AG20443 (cell line): ENCODE measurements at regions not wholly inside any gene's neighbourhood (a gene's known extent, or its start where the extent isn't known, plus 50 kb on each side); places are given as distances from the start of the nearest gene placed in this dataset.

Experiments used
- DNase-seq: peaks from one replicate; pipeline ENCODE4 v3.0.0; 2012; ENCODE audit warnings: low spot score, mixed read lengths

DNA sequence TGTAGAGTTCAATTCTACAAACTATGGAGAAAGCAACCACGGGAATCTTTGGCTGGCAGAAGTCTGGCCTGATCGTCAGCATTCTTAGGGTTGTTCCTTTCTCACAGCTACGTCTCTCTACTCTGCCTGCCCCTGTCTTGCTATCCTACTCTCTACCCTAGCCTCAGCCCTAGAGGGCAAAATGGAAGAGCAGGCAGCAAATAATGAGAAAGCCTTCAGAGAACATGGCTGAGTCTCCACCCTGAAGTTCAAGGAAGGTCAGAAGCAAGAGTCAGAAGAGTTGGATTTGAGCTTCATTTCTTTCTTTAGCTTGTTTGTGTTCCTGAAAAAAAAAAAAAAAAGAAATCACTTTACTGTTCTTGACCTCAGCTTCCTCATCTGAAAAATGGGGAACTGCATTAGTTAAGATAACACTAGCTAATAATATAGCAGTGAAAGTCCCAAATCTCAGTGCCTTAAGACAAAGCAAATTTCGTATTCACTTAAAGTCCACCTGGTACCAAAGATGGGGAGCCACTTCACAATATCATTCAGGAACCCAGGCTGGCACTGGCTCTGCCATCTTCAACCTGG is 50.2 kb upstream of the CCND2 start:
- no peak for DNase-seq

DNA sequence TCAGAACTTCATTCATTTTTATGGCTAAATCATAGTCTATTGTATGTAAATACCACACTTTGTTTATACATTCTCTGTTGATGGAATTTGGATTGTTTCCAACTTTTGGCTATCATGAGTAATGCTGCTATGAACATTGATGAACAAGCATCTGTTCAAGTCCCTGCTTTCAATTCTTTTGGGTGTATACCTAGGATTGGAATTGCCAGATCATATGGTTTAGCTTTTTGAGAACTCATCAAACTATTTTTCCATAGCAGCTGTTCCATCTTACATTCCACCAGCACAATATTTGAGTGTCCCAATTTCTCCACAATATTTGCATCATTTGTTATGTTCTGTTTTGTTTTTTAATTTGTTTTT is 52.3 kb upstream of the CCND2 start:
- DNase-seq, result no peak

DNA sequence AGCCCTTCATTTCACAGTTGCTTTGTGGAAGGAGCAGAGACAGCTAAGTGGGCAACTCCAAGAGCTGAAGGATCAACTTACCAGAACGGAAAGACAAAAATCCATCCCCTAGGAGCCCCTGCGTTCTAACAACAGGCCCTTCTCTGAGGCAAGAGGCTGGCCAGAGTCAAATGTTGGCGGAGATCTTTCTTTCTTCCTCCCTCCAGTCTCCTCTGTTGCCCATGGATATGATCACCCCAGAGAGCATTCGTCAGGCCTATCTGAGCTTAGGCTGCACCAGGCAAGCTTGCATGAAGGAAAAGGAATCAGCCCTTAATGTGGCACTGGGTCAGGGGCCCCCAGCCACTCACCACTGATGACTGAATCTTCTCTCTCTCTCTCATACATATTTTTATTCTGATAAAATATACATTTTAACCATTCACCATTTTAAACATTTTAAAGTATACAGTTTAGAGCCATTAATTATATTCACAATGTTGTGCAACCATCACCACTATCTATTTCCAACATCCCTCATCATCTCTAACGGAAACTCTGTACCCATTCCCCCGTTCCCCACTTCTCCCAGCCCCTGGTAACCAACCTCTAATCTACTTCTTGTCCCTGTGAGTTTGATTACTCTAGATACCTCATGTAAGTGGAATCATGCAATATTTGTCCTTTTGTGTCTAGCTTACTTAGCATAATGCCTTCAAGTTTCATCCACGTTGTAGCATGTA is 52.9 kb upstream of the CCND2 start:
- no peak for DNase-seq

DNA sequence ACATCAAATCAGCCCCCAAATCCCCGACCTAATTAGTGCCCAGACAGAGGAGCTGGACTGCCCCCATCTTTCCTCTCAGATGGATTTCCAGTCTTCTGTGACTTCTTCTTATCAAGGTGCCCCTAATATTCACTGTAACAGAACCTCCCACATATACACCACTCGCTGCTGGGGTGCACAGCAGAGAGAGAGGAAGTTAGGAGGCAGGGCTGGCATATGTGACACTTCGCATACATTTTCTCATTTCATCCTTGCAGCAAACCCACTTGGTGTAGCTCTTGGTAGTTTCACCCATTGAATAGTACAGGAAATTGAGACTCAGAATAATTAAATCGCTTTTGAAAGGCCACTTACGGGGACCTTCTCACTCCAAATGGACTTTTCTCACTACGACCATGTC is 56.5 kb upstream of the CCND2 start:
- no peak for DNase-seq

DNA sequence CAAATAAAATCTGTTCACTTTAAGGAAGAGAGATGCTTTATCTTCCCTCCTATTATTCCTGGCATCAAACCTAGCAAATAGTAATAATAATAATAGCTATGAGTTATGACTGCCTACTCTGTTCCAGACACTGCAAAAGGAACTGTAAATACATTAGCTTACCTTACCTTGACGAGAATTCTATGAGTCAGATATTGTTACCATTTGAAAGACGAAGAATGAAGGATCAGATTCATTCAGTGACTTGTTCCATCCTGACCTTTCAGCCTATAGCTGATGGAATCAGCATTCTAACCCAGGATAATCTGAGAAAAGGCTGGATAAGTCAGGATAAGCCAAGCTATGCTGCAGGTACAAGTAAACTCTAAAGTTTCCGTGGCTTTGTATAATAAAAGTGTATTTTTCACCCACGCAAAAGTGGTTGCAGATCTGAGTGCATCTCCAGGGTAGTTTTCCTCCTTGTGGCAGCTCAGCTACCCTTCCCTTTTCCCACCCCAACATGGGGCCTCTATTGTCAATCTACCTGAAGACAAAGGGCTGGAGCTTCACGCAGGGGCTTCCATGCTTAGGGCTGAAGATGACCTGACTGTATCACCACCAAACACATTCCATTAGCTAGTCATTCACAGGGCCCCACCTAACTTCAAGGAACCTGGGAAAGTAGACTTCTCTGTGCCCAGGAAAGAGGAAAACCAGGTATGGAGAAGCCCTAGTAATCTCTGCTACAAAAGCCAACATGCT is 57.2 kb upstream of the CCND2 start:
- DNase-seq, result no peak

DNA sequence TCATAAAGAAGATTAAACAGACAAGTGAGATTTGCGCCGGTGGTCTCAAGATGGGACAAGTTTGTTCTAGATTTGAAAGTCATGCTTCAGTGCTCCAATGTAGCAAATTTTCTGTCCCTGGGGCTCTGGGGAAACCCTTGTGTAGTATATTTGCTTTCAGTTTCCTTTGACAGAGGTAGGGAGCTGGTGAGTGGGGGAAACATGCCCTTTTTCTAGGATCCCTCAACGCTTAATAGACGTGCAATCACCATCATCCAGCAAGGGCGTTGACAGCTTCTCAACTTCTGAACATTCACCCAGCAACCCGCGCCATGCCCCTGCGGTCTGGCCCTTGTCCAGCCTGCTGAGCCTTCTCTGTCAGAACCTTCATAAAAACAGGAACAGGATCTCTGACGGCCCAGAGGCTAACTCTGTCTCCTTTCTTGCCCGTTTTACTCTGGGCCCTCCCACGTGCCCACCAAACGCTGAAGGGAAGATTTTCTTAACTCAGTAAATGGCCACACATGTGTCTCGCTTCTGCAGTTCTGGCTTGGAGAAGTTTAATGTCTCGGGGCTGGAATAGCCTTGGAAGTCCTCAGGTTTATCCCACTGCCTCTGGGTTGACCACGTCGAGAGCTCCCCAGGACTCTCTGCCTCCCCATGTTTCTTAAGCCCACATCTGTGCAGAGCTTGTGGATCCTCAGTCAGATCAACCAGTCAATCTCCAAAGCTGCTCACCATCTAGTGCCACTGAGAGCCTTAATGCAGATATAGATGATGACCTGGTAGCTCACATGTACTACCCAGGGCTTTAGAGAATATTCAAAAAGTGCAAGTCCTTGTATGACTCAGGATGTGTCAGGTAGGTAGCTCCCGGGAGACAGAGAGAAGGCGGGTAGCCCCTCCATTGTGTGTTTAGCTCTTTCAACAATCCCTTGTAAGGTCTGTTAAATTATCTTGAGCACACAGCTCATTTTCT is 58.1 kb upstream of the CCND2 start:
- no peak for DNase-seq

DNA sequence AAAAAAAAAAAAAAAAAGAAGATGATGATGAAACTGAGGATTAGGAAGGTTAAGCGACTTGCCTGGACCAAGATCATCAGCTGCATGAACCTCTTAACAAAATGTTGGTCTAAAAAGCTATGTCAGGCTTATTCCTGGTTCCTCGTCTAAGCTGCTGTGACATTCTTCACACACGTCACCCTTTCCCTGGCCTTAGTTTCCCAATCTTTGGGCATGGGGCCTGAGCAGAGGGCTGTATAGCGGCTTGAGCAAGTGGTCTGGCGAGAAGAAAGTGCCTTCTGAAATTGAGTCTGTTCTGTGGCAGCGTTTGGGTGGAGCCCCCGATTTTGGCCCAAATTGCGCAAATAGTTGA is 58.7 kb upstream of the CCND2 start:
- DNase-seq, result no peak

DNA sequence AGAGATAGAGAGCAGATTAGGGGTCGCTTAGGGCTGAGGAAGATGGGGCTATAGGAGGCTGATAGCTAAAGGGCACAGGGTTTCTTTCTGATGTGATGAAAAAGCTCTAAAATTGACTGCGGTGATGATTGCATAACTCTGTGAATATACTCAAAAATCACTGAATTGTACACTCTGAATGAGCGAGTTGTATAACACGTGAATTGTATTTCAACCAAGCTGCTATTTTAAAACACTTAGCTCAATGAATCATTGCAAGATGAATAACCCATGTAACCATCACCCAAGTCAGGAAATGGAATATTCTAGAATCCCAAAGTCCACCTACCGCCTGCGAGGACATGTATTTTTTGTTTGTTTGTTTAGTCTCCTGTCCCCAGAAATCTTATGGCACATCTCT is 60.1 kb upstream of the CCND2 start:
- no peak for DNase-seq

DNA sequence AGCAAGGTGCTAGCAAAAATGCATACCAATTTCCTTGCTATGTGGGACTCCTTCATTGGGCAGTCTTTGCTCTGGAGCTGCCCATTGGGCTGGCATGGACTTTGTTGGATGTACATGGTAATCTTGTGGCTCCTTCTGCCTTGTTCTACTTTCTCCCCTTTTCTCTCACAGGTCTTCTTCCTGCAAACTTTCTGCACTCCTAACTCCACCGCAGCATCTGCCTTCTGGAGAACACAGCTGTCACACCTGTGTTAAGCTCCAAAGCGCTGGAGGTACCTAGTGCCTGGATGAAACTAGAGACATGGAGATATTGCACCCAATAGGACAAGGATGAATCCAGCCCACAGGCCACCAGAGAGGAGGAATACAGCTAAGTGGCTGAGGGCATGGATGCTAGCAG is 60.7 kb upstream of the CCND2 start:
- DNase-seq, result no peak

DNA sequence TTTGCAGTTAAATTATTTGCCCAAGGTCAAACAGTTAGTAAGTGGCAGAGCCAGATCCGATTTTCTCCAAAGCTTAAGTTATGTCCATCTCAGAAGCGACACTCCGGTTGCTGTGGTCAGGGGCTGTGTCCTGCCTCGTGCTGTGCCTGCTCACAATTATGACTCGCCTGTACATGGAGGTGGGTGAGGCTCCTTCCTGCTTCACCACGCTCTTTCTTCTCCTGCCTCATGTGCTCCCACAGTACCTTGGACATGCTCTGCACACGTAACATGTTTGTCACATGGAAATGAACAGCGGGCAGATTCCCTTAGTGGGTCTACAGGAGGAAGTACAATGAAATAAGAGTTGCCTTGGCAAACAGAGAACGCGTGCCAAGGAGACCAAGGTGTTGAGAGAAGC is 62.2 kb upstream of the CCND2 start:
- DNase-seq, result no peak

DNA sequence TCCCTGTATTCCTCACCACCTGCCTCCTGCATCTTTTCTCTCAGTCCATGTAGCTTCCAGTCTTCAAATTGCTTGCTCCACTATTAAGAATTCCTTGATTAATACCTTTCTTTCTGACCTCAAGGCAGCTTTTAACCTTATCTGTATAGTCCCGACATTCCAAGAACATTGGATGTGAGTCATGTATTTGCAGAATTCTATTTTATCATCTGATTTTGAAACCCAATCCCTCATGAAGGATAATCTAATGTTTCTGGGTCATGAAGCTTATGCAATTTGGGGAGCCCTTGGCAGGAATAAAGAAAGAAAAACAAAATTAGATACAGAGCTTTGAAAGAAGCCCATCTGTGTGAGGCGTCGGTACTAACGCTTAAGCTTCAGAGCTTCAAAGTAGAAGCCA is 63.4 kb upstream of the CCND2 start:
- no peak for DNase-seq

DNA sequence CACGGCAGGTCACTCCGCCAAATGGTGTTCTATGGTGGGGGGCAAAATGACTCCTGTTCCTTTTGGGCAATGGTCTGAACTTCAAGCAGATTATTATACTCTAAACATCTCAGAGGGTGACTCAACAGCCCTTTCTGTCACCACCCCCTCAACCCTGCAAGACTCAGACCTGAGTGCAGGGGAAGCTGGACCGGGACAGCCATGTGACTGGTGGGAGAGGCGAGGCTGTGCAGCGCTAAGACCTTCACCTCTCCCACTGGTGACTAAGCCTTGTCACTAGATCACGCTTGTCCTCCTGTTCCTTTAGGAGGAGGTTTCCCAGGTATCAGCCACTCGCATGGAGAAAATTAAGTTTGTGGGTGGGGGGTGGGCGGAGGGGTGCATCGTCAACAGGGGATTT is 67.1 kb upstream of the CCND2 start:
- DNase-seq, result no peak

DNA sequence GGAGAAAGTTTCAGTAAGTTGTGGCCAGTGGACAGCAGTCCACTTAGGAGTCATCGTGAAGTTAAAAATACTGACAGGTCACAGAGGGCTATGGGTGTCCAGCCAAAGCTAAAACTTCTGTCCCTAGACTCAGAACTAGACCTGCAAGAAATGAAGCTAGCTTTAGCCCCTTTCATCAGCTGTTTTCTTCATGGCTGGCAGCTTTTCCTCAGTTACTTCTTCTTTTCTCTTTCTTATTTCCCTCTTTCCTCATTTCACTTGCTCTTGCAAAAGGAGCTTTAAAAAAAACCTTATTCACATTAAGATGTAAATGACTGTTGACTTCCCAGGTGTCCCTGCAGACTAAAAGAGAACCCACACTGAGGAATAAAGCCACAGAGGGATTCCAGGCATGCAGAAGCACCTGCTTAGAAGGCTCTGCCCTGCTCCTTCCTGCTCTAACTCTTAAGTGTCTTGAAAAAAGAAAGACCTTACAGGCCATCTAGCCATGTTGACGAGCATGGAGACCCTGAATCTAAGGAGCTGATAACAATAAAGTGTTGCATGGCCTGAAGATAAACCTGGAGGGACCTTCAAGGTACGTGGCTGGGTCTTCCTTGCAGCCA is 69.7 kb upstream of the CCND2 start:
- no peak for DNase-seq

DNA sequence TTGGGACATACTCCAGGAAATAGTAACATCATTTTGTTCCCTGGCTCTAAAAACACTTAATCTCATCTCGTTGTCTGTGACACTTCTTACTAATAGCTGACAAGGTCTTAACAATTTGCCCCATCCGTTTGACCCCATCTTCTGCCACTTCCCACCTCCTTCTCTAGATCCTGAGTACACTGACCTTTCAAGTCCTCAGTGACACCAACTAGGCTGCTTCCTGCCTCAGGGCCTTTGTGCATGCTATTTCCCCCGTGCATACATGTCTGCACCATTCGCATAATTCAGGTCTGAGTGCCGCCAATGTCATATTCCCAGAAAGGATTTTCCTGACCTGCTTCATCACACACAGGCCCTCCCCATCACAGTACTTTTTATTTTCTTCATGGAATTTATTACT is 70.6 kb upstream of the CCND2 start:
- no peak for DNase-seq

DNA sequence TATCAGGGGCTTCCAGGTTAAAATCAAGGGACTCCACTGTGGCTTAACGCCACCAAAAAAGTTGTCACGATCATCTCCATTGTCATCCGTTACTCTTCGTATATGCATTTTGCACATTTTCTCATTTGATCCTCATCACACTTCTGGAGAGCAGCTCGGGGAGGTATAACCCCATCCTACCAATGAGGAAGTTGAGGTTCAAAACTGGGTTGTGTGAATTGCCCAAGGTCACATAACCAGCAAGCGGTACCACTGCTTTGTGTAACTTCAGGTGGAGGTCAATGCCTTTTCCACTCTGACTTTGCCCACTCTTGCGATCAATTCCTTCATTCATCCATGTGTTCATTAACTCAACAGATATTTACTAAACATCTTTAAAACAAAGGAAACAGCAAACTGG is 71.1 kb upstream of the CCND2 start:
- no peak for DNase-seq

DNA sequence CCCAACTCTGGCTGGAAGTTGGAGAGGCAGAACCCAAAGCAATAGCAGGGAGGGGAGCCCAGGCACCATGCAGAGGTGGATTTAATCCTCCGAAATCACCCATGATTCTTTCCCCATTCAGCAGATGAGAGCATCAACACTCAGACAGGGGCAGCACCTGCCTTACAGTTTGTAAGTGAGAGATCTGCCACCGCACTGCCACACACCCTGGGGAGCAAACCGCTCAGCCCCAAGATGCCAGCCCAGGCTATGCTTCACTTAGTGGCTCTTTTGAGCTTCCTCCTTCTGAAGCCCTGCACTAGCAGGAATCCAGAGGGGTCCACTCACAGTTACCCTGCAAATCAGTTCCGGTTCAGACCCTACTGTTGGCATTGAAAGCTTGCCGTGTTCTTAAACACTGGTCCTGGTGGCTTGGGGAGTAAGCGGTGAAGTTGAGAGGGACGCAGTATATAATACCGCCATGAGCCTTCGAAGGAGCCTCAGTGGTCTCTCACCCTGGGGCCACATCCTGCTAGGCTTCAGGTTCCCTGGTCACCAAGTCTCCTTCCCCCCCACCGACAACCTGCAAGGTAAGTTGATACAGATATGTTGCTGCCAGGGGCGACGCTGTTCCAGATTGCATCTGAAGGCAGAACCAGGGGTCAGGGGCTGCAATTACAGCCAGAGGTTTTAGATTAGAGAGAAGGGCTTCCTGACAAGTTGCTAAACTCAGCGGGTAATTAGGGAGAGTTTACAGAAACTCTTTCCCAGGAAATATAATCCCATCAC is 72.0 kb upstream of the CCND2 start:
- DNase-seq, result no peak

DNA sequence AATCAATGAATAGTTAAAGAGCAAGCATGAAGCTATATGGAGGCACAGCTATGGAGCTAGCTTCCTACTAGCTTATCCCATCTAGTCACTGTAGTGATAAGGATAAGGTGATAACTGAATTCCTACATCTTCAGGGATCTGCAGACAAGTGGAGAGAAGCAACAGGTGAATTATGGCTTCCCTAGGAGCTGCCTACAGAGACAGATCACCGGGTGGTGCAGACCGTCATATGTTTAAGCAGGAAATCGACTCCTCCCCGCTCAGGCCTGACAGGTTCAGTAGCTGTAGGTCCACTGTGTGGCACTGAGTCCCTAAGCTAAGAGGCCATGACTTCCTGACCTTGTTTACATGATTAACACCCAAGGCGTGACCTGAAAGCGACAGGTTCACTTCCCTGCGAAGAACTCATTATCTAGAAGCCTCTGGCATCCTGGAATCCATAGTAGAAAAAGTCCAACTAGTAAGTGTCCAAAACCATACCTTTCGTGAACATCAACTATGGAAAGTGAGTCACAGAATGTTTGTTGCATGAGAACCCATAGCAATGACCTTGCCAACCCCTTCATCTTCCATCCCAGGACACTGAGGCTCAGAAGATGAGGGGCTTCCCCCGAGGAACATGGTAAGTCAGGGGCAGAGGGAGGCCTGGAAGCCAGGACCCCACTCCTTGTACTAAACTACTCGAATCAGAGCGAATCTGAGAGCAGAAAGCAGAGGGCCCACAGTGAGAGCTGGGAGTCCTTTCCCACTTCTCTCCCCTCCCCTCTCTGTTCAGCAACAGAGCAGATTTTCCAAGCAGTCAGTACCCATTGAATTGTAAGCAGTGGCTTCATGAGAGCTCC is 75.4 kb upstream of the CCND2 start:
- DNase-seq, result no peak

DNA sequence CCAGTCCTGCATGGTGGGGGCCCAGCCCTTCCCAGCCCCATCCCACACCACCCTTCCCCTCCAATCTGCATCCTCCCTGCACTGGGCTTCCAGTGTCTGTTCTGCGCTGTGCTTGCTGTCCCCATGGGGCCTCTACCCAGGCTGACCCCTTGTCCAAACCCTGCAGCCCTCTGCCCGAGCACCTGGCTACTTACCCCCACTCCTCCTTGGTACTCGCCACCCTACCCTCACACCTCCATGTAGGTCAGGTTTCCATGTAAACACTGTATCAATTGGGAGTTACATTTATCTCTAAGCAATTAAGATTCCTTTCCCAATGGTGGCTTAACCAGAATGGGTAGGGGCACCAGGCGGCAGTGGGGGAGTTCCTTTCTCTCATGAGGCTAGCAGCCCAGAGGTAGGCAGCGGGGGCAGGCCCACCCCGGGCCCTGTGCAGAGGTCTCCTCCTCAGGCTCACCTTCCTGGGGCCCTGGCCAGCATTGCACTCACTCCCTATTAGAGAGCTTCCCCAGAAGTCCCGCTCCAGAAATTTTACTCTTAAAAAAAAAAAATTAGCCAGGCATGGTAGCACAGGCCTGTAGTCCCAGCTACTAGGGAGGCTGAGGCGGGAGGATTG is 76.6 kb upstream of the CCND2 start:
- DNase-seq, result no peak

DNA sequence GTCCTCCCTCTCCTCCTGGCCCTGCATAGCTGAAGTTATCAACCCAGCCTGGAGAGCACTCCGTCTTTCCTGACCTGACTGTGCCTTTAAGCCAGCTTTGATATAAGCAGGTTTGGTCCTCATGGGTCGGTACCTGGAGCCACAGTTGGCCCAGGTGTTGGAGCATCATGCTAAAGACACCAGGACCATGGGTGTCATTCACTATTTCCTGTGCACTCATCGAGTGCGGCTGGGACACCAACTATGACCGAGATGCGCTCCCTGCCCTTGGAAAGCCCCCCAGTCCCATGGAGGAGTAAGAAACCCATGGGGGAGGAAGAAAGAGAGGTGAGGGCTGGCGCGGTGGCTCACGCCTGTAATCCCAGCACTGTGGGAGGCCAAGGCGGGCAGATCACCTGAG is 78.9 kb upstream of the CCND2 start:
- DNase-seq, result no peak

DNA sequence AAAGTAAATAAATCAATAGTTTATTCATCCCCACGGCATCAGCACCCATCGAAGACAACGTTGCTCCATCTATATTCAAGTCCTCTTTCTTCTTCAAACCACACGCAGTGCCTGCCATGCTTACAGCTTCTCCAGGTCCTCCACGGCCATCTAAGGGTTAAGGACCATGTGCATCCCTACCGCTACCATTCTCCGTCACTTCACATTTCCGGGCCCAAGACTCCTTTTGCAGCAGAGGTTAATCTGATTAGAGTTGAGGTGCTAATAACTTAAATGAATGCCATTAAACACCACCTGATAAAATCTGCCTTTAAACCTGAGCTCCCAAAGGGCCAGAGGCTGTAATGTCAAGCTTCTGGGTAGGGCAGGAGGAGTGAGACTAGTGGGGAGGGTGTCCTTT is 79.7 kb upstream of the CCND2 start:
- DNase-seq, result no peak
